Activated naive CD8-positive, alpha-beta T cell treated with anti-CD3 and anti-CD28 coated beads, Interleukin-2, amount 50 U/mL, for 16 hours (primary cell): ENCODE measurements at regions not wholly inside any gene's neighbourhood (a gene's known extent, or its start where the extent isn't known, plus 50 kb on each side); places are given as distances from the start of the nearest gene placed in this dataset.
A peak's percentile ranks its signal among the peaks of the same experiment; 100 is the strongest.
"Not testable (repeated sequence)": the region's sequence is repeated elsewhere in the genome, so short reads cannot be mapped to it uniquely, and the experiment has no call there.

Experiments
- DNase-seq: peaks from one replicate; pipeline ENCODE4 v3.0.0-alpha.2; 2020; ENCODE audit warnings: low read depth, low spot score

DNA sequence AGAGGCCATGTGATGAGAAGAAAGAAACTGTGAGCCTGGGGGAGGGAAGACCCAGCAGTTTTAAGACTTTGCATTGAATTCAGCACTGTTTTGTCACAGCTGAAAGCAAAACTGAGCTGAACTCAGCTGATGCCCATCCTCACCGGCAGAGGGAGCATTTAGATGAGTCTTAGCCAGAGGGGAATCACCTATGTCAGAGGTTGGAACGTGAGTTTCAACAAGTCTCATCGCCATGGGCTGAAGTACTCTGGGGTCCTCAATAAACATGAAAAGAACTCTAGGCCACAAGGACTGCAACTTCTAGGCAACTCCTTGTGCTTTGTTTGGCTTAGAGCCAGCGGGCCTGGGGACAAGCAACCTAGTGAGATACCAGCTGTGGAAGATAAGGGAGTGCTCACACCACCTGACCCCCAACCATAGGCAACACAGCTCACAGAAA lies 324.5 kb downstream of the TBL1XR1 start:
- peak; percentile 10 for DNase-seq

DNA sequence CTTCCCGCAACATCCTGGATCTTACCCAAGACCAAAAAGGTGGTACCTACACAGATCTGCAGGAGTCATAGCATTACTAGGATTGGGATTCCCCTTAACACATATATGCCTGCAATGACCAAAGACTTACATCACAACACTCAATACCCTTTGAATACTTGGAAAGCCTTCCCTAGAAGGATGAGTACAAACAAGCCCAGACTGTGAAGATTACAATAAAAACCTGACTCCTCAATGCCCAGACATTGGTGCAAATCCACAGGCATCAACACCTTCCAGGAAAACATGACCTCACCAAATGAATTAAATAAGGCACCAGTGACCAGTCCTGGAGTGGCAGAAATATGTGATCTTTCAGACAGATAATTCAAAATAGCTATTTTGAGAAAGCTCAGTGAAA lies 326.8 kb downstream of the TBL1XR1 start:
- no peak for DNase-seq

DNA sequence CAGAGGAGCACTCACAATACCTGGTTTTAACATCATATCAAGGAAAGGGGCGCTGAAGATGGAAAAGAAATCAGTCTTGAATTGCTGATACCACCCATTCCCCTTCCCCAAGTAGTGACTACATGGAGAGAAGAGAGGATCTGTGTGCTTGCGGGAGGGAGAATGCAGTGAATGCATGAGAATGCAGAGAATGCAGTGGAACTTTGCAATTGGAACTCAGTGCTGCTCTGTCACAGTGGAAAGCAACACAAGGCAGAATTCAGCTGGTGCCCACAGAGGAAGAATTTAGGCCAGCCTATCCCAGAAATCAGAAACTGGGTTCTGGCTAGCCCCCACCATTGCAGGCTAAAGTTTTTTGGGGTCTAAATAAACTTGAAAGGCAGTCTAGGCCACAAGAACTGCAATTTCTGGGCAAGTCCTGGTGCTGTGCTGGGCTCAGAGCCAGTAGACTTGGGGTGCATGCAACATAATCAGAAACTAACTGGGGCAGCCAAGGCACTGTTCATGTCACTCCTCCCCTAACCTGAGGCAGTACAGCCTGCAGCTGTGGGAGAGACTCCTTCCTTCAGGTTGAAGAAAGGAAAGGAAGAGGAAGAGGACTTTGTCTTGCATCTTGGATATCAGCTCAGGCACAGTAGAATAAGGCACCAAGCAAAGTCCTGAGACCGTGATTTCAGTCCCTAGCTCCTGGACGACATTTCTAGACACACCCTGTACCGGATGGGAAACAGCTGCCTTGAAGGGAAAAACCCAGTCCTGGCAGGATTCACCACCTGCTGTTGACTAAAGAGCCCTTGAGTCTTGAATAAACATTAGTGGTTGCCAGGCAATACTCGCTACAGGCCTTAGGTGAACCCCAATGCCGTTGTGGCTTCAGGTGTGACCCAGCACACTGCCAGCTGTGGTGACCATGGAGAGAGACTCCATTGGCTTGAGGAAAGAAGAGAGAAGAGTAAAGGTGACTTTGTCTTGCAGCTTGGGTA lies 329.3 kb downstream of the TBL1XR1 start:
- no peak for DNase-seq

DNA sequence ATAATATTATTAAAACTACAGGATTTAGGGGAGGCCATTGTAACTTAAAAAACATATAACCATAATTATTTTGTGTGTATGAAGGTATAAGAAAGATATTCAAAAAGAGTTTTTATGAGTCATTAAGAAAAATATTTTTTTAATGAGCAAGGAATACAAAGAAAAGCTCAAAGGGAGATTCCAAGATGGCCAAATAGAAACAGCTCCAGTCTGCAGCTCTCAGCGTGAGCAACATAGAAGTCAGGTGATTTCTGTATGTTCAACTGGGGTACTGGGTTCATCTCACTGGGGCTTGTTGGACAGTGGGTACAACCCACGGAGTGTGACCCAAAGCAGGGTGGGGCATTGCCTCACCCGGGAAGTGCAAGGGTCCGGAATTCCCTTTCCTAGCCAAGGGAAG lies 336.1 kb downstream of the TBL1XR1 start:
- no peak for DNase-seq

DNA sequence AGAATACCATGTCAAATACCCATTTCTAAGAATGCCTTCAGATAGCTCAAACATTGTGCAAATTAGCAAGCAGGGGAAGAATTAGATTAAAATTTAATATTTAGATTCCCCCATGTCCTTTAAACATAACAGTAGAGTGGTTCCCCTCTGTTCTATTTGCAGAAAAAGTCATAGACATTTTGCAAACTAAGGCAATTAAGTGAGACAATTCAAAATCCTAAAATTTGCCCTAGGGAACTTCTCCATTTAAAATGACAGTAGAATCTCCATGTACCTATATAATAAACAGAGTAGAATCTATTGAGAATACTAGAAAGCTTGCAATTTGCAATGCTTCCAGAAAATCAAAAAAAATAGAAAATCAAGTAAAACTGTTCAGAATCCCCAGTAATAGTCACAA lies 340.6 kb downstream of the TBL1XR1 start:
- no peak for DNase-seq

DNA sequence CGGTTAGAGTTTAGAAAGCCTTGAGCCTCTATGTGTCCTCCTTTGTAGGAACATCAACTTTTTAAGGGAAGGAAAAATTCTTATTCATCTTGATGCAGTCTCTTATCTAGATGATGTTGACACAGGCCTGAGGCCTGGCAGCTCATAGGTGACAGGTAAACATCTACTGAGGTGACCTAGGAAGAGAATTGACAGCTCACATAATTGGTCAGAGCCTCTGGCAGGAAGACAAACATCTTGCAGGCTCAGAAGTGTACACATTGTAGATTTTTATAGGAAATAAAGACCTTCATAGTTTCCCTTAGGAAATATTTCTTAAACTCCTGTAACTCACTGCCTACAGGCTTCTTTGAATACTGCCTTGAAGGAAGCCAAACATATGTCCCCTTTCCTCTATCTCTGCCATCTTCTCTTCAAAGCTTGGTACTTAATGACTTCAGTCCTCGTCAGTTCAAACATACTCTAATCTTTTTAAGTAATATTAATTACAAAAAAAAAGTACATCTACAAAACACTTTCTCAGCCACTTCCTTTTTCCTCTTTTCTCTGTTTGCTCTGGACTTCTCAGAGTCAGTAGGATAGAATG lies 341.3 kb downstream of the TBL1XR1 start:
- no peak for DNase-seq

DNA sequence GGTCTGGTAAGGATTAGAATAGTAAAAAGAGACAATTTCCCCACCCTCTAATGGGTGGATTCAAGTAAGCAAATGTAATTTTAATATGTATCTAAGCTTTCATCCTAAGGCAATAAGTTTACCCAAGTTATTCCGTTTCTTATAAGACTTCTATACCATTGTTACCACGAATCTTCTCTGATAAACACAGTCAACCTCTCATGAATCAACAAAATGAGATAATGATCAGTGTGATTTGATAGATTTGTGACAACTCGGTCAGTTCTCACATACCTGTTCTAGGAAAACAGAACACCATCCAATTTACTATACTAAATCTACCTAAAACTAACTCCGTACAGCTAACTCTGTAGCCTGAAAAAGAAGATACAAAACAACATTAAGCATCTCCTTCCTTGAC lies 342.1 kb downstream of the TBL1XR1 start:
- no peak for DNase-seq

DNA sequence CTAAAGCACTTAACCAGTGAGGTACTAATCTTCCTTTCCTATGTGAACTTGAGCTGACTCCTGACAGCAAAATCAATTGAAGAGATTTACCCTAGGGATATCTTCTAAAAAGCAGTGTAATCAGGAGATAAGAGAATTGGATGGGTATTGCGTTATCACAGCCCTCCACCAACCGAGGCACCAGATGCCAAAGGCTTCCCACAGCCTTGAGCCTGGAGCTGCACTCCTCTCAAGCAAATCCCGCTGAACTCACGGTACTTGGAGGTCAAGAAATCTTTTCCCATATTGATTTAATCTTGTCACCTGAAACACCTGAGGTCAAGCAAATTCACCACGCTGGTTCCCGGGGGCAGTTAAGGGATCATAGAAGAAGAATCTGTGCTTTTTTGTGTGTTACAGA lies 346.8 kb downstream of the TBL1XR1 start:
- DNase-seq, result no peak

DNA sequence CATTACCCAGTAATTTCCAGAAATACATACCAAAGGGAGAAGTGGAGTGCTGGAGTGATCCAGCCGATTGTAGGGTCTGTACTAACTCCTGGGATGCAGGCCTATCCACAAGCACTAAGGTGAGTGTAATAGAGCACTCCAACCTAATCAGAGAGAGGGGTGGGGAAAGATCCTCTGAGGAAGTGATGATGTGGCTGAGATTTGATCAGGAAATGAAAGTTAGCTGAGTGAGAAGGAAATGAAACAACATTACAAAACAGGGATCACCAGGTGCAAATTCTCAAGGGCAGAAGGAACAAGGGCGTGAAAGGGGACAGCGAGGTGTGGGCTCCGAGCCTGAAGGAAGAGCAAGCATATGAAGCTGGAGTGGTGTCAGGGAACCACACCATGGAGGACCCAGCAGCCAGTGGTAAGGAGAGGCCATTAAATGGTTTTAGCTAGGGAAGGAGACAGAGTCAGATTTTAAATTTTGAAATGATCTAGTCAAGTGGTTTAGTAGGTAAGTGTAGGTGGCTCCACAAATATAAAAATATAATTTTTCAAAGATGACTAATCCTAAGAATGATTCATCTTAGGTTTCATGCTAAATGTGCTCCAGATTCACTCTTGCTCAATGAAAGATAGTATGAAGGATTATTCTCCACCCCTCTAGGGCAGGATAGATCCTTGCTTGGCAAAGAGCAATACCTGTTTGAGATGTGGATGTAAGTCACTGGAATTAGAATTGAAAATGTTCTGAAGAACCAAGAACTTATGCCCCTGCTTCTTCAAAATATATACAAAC lies 348.7 kb downstream of the TBL1XR1 start:
- no peak for DNase-seq

DNA sequence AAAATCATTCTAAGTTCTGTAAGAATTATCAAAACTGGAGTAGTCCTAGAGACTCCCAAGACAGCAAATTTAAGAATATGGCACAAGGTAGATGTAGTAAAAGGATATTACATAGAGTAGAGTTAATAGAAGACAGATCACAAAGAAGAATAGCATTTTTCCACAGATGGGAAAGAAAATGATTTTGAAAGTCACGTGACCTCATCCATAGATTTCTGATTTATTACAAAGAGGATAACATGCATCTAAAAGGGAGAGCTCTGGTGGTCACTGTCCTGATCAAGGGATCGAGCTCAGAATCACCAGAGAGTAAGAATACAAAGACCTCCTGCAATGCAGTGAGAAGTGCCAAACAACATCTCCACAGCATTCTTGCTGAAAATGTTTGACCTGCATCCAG lies 354.4 kb downstream of the TBL1XR1 start:
- no peak for DNase-seq

DNA sequence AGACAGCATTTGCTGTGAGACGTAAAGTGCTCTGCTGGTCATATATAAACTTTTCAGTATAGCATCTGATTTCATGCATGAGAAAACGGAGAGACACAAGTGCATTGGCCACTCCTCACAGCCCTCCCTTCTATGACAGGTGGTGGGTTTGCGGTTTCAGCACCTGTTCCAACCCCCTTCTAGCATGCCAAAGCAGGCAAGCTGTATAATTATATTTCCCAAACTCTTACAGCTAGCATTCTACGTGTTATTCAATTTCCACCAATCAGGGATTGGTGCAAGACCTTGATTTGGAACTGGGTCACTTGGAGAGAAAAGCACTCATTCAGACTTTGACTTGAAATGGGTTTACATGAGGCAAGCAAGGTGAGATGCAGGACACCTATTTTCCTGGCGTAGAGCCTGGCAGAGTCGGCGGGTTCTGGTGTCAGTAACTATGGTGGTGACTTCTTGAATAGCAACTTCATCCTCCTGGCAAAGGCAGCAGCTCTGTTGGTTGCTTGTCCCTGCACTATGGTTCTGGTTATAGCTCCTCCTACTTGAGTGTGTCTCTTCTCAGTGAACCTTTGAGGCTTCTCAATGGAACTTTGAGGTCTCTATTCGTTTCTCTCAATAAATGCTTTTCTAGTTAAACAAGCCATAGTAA lies 356.5 kb downstream of the TBL1XR1 start:
- DNase-seq, result no peak

DNA sequence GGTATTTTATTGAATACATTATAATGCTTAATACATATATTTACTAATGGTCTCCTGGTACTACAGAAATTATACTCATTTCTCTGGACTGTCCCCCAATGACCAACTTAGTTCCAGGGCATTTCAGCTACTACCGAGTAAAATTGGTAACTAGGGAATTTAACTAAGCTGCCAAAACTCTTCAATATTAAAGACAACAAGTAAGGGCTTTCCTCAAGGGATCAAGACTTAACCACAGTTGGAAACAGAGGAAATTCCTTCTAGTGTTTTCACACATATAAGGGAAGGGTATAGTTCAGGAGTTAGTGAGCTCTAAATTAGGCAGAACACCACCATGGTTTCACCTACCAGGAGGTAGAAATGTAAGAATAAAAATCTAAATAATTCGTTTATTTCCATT lies 357.4 kb downstream of the TBL1XR1 start:
- no peak for DNase-seq

DNA sequence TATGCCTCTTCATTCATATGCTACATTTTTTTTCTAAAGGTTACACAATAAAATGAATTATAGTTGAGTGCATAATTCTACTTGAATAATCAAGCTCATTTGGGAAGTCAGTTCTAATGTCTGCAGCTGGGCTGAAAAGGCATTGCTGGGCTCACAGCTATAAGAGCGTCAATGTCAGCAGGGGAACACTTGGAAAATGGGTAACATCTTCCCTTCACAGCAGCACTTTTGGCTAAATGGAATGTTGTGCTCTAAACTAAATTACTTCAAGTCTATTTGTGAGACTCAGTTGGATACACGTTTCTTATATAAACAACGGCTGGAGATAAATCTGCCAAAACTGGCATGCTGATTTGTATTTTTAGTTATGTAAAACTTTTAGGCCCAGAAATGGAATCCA lies 357.8 kb downstream of the TBL1XR1 start:
- DNase-seq, result no peak

DNA sequence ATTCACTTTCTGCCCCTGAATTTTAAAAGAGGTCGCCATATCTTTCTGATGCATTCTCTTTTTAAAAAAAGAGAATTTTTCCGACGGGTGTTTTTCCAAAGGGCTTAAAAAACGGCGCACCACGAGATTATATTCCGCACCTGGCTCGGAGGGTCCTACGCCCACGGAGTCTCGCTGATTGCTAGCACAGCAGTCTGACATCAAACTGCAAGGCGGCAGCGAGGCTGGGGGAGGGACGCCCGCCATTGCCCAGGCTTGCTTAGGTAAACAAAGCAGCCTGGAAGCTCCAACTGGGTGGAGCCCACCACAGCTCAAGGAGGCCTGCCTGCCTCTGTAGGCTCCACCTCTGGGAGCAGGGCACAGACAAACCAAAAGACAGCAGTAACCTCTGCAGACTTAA lies 370.0 kb downstream of the TBL1XR1 start:
- not testable (repeated sequence) for DNase-seq

DNA sequence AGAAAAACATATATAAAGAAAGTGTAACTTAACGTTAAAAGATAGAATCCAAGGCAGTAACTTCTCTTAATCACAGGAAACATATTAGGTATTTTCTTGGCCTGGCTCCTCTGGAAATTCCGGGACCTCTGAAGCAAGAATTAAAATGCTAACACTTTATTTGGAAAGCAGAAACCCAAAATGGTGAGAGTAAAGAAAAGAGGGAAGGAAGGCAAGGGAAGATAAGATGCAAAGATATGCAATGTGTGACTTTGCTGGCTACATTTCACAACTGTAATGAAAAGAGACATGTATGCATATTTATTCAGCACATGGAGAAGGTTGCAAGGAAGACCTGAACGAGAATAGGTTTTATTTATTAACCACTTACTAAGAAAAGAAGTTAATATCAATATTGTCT lies 372.5 kb downstream of the TBL1XR1 start:
- DNase-seq, result no peak

DNA sequence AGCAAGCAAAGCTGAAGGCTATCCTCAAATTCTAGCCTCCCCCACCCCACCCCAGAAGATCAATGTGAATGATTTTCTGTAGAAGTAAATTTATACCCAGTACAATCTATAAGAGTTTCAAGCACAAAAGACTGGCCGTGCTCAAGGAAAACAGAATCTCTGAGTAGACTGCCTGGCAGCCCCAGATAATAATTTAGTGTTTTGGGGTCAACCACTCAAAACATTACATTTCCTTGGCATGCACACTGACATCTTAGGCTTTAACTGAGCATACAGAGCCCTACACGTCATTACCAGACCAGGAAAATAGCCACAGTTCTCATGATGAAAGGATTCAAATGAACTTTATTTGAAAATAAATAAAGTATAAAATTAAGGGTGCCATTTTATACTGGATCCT lies 376.5 kb downstream of the TBL1XR1 start:
- DNase-seq, result no peak

DNA sequence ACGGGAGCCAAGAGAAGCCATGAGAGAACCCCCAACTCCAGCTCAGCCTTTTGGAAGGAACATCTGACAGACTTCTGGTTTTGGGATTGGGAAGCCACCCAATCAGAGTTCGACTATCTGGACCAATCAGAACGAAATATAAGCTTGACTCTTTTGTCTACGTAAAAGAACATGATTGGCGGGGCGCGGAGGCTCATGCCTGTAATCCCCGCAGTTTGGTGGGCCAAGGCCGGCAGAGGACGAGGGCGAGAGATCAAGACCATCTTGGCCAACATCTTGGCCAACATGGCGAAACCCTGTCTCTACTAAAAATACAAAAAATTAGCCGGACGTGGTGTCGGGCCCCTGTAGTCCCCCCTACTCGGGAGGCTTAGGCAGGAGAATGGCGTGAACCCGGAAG lies 380.3 kb downstream of the TBL1XR1 start:
- no peak for DNase-seq

DNA sequence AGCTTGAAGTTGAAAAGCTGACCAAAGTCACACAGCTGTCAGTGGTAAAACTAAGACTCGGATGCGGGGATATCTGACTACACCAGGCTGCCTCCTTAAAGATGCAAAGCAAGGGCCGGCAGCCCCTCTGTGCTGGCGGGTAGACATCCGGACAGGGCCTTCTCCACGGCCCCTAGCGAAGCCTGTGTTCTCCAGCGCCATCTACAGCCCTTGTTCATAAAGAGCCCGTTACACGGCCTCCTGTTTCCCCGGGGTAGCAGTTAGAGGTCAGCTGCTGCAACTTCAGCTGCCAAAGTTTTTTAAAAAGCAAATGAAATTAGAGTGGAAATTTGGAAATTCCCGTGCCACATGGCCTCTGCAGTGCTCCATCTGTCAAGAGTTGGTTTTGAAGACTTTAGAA lies 383.0 kb downstream of the TBL1XR1 start:
- no peak for DNase-seq

DNA sequence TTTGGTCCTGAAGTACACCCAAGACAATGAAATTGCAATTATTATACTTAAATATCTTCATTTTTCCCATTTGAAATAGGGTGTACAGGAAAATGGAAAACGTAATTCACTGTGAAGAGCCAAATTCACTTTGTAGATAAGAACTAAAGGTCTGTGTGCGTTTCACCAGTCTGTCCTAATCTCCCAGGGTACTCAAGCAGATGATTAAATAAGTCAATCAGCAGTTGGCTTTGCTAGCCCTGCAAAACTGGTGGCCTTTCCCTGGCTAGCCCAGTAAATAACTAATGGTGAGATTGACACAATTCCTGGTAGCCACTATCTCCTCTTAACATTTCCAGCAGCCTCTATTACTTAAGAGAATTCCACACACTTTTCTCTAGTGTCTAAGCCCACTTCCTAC lies 389.3 kb downstream of the TBL1XR1 start:
- DNase-seq, result no peak

DNA sequence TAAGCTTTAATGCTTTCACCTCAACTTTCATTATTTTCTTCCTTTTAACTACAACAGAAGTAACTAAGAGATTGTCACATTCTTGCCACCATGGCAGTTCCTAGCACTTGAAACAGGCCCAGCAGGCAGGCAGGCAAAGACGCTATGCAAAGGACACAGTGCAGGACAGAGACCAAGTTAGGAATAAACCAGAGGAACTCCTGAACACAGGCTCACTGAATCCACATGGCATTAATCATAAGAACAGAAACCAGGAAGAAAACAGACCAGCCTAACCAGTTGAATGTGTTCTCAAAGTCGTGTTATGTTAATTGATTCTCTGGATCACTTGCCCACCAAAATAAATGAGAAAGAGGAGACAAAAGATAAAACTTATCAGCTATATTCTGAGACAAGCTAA lies 397.6 kb downstream of the TBL1XR1 start:
- no peak for DNase-seq

DNA sequence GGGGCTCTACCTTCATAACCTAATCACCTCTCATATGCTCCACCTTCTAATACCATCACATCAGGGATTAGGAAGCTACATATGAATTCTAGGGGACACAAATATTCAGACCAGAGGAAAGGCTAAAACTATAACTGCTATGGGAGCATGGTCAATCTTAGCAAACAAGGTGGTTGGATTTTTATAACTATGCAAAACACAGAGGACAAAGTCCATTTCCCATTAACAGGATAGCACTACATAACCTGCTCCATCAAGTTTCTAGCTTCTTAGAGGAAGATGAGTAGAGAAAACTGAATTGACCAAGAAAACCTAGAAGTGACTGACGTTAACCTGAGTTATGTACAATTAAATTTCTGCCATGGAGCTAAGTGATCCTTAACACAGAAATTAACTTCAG lies 398.6 kb downstream of the TBL1XR1 start:
- DNase-seq, result no peak

DNA sequence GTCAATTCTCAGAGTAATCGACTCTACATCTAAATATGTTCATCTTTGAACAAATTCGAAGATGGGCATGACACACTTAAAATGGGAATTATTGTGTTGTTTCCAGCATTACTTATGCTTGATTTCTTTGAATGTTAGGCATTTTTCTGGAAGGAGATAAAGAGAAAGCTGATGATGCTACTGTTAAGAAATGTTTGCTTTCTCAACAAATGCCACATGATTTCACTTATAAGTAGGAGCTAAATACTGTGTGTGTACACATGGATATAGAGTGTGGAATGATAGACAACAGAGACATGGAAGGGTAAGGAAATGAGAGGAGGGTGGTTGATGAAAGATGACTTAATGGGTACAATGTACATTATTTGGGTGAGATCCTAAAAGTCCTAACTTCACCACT lies 400.9 kb downstream of the TBL1XR1 start:
- no peak for DNase-seq
